IMR-90 (cell line): ENCODE measurements at regions not wholly inside any gene's neighbourhood (a gene's known extent, or its start where the extent isn't known, plus 50 kb on each side); places are given as distances from the start of the nearest gene placed in this dataset. TPM values are rescaled to one million over a fixed set of nuclear protein-coding genes. Genes with fewer than 3 reads are reported as not detected.

Experiments used
- ATAC-seq: fragments of 200-7000 bp; cut with Tn5 transposase; 2 replicates; pipeline ENCODE4 v1.9.1; 2020; ENCODE audit warnings: low read depth, mild to moderate bottlenecking, moderate library complexity
- BruUV-seq: library from RNA; stranded (reverse); fragments of 400-500 nt; replicated peaks from 2 replicates; lab custom pipeline; 2021; lab: Mats Ljungman, UMichigan
- CTCF ChIA-PET: fragments of 300-600 bp; formaldehyde crosslinking; extraction: SDS; loops from one replicate; lab custom pipeline; 2021; ENCODE audit warnings: antibody characterized with exemption; lab: Yijun Ruan, JAX
- POLR2A ChIA-PET: fragments of 300-600 bp; sonication (Branson Sonifier 250); formaldehyde crosslinking; loops from one replicate; lab custom pipeline; 2022; ENCODE audit warnings: antibody characterized with exemption; ENCODE audit not compliant: unreplicated experiment; lab: Charles Lee
- DNase-seq: peaks from one replicate; pipeline ENCODE4 v3.0.0; 2013
- H2AFZ ChIP-seq: replicated peaks from 2 replicates; pipeline ENCODE3; 2013; ENCODE audit warnings: low read length, mild to moderate bottlenecking; ENCODE audit not compliant: poor library complexity
- H2AK5ac ChIP-seq: 2 replicates; pipeline ENCODE4 v1.6.1; 2013; ENCODE audit warnings: low read depth, low read length, inconsistent platforms
- H2AK9ac ChIP-seq: replicated peaks from 2 replicates; pipeline ENCODE3; 2013; ENCODE audit warnings: mild to moderate bottlenecking, low read depth, low read length, moderate library complexity; ENCODE audit not compliant: poor library complexity
- H2BK120ac ChIP-seq: 2 replicates; pipeline ENCODE4 v1.6.1; 2013; ENCODE audit warnings: low read depth, low read length, inconsistent platforms
- H2BK15ac ChIP-seq: 3 replicates; pipeline ENCODE4 v1.6.1; 2013; ENCODE audit warnings: low read depth, low read length, inconsistent platforms
- H2BK20ac ChIP-seq: 2 replicates; pipeline ENCODE4 v1.6.1; 2013; ENCODE audit warnings: low read depth, mild to moderate bottlenecking, inconsistent platforms, low read length, moderate library complexity
- H2BK5ac ChIP-seq: 2 replicates; pipeline ENCODE4 v1.6.1; 2013; ENCODE audit warnings: mild to moderate bottlenecking, low read depth, low read length, inconsistent platforms; ENCODE audit not compliant: poor library complexity, severe bottlenecking
- H3K14ac ChIP-seq: replicated peaks from 2 replicates; pipeline ENCODE4 v1.6.1; 2013; ENCODE audit warnings: low read depth, low read length, inconsistent platforms
- H3K18ac ChIP-seq: 2 replicates; pipeline ENCODE4 v1.6.1; 2013; ENCODE audit warnings: low read depth, low read length, control low read depth
- H3K23ac ChIP-seq: 2 replicates; pipeline ENCODE4 v1.6.1; 2013; ENCODE audit warnings: low read depth, low read length, inconsistent platforms
- H3K27ac ChIP-seq: 2 replicates; pipeline ENCODE4 v1.5.1; 2013; ENCODE audit warnings: mild to moderate bottlenecking, control low read depth, low read length; ENCODE audit not compliant: insufficient read depth
- H3K27me3 ChIP-seq: 2 replicates; pipeline ENCODE4 v1.6.1; 2013; ENCODE audit warnings: low read length; ENCODE audit not compliant: control insufficient read depth, insufficient read depth
- H3K36me3 ChIP-seq: 2 replicates; pipeline ENCODE4 v1.6.1; 2013; ENCODE audit warnings: low read length, mixed read lengths; ENCODE audit not compliant: control insufficient read depth, insufficient read depth
- H3K4ac ChIP-seq: 2 replicates; pipeline ENCODE4 v1.6.1; 2013; ENCODE audit warnings: low read depth, low read length, inconsistent platforms
- H3K4me1 ChIP-seq: 2 replicates; pipeline ENCODE4 v1.6.1; 2013; ENCODE audit warnings: low read length, mixed read lengths; ENCODE audit not compliant: control insufficient read depth, insufficient read depth
- H3K4me2 ChIP-seq: 2 replicates; pipeline ENCODE4 v1.6.1; 2013; ENCODE audit warnings: low read depth, mild to moderate bottlenecking, control low read depth, low read length, moderate library complexity
- H3K4me3 ChIP-seq: 2 replicates; pipeline ENCODE4 v1.5.1; 2013; ENCODE audit warnings: low read depth, mild to moderate bottlenecking, control low read depth, low read length, moderate library complexity; ENCODE audit not compliant: insufficient read depth
- H3K56ac ChIP-seq: 2 replicates; pipeline ENCODE4 v1.6.1; 2013; ENCODE audit warnings: low read length, inconsistent platforms; ENCODE audit not compliant: insufficient read depth; ENCODE audit errors: extremely low read depth
- H3K79me1 ChIP-seq, 2 experiments: 2 replicates each; pipeline ENCODE4 v1.6.1; 2013; ENCODE audit warnings: low read length in 2 of 2, inconsistent platforms in 1 of 2, low read depth in 1 of 2
- H3K9ac ChIP-seq: 2 replicates; pipeline ENCODE4 v1.6.1; 2013; ENCODE audit warnings: low read depth, low read length, control low read depth
- H3K9me1 ChIP-seq: 2 replicates; pipeline ENCODE4 v1.6.1; 2013; ENCODE audit warnings: low read length, inconsistent platforms; ENCODE audit not compliant: insufficient read depth
- H3K9me3 ChIP-seq: 2 replicates; pipeline ENCODE4 v1.6.1; 2013; ENCODE audit warnings: low read length; ENCODE audit not compliant: control insufficient read depth, insufficient read depth
- H4K20me1 ChIP-seq: 2 replicates; pipeline ENCODE4 v1.6.1; 2013; ENCODE audit warnings: low read length, inconsistent platforms; ENCODE audit not compliant: insufficient read depth
- H4K5ac ChIP-seq: 2 replicates; pipeline ENCODE4 v1.6.1; 2013; ENCODE audit warnings: mild to moderate bottlenecking, low read depth, low read length, control low read depth
- H4K8ac ChIP-seq, 2 experiments: 2 replicates each; pipeline ENCODE4 v1.6.1; 2013; ENCODE audit warnings: low read depth in 2 of 2, low read length in 2 of 2, control low read depth in 1 of 2, inconsistent platforms in 1 of 2
- H4K91ac ChIP-seq: 2 replicates; pipeline ENCODE4 v1.6.1; 2013; ENCODE audit warnings: low read depth, low read length, inconsistent platforms; ENCODE audit not compliant: insufficient read depth
- BHLHE40 ChIP-seq: fragments of 150-350 bp; IDR thresholded peaks from 2 replicates; pipeline ENCODE4 v1.6.1; 2016; ENCODE audit warnings: mild to moderate bottlenecking, low read depth, low read length
- CEBPB ChIP-seq: IDR thresholded peaks from 2 replicates; pipeline ENCODE4 v1.6.1; 2012; ENCODE audit warnings: low read depth, low read length, improper control_type of control experiment
- MAZ ChIP-seq: IDR thresholded peaks from 2 replicates; pipeline ENCODE4 v1.6.1; 2012; ENCODE audit warnings: low read depth, mild to moderate bottlenecking, low read length, improper control_type of control experiment, moderate library complexity, borderline replicate concordance
- MXI1 ChIP-seq: IDR thresholded peaks from 2 replicates; pipeline ENCODE4 v1.6.1; 2012; ENCODE audit warnings: low read depth, mild to moderate bottlenecking, low read length, moderate library complexity, borderline replicate concordance
- RFX5 ChIP-seq: IDR thresholded peaks from 2 replicates; pipeline ENCODE4 v1.8.0; 2012; ENCODE audit warnings: low read depth, mild to moderate bottlenecking, low read length, moderate library complexity
- SMC3 ChIP-seq: fragments of 150-350 bp; IDR thresholded peaks from 2 replicates; pipeline ENCODE4 v1.6.1; 2016; ENCODE audit warnings: low read depth, mild to moderate bottlenecking, antibody characterized with exemption, low read length, moderate library complexity
- WGBS, 2 experiments: methylation state at CpG; one replicate each; pipeline versions ENCODE4 v1.1.5 to v1.1.7; 2013; ENCODE audit warnings: missing lambda C conversion rate in 2 of 2; ENCODE audit not compliant: insufficient read length in 1 of 2; ENCODE audit errors: extremely low coverage in 2 of 2; 5-methylcytosine and 5-hydroxymethylcytosine counted together
- dilution Hi-C: fragments of 300-500 bp; cut with HindIII; formaldehyde crosslinking; loops from one replicate; pipeline ENCODE4 v1.14.3; 2018; ENCODE audit warnings: low sequenced_read_pairs; ENCODE audit not compliant: unreplicated experiment
- in situ Hi-C: fragments of 300-500 bp; cut with MboI; formaldehyde crosslinking; loops from 3 replicates; pipeline ENCODE4 v1.14.3; 2019; ENCODE audit warnings: low sequenced_read_pairs, inconsistent platforms, mixed read lengths
- intact Hi-C: fragments of 100-400 bp; cut with micrococcal nuclease; formaldehyde crosslinking; loops from 2 replicates; pipeline ENCODE4 v1.10.0; 2022
- microRNA-seq, 2 experiments: library from miRNA; stranded (forward) in 1 of 2; unstranded in 1 of 2; fragments of 10-50 nt in 1 of 2; fragments of <30 nt in 1 of 2; gene quantifications in 1 of 2; microRNA quantifications in 1 of 2; one replicate each; pipeline versions ENCODE3 to v1.1.0; 2013 to 2020; ENCODE audit not compliant: insufficient read depth in 1 of 2, insufficient read length in 1 of 2, unreplicated experiment in 1 of 2
- small RNA-seq, 5 experiments: library from RNA; depleted of rRNA; stranded (forward); fragments of <200 nt; gene quantifications; one replicate each; pipeline ENCODE3, GENCODE V24; 2012
- TF ChIP-seq, protein P1 (sequence below): conservative IDR thresholded peaks from 2 replicates; pipeline ENCODE4 v1.5.1; 2012; ENCODE audit warnings: mild to moderate bottlenecking, low read depth, low read length, improper control_type of control experiment

GRCh38 chr13:87614276-87614675, 56.9 kb upstream of the SLITRK5 start:
- ChIA-PET POLR2A (no interaction called here), CTCF (no interaction called here)
- Histone ChIP-seq H2BK120ac (no peak overlapping the region), H3K27me3 (no peaks in the 10 kb centered on the region), H2BK5ac (no peak overlapping the region), H3K4me1 (no peaks in the 10 kb centered on the region), H4K91ac (no peak overlapping the region), H3K9me3 (no peaks in the 10 kb centered on the region), H4K8ac (no peak overlapping the region), H3K27ac (no peak overlapping the region), H3K9me1 (no peaks in the 10 kb centered on the region), H3K23ac (no peak overlapping the region), H3K4me3 (no peak overlapping the region), H3K9ac (no peak overlapping the region), H3K4ac (no peak overlapping the region), H2BK15ac (no peak overlapping the region), H2BK20ac (no peak overlapping the region), H3K79me1 (no peaks in the 10 kb centered on the region), H3K56ac (no peak overlapping the region), H3K36me3 (no peaks in the 10 kb centered on the region), H4K20me1 (no peaks in the 10 kb centered on the region), H3K14ac (no peak overlapping the region), H2AFZ (no peak overlapping the region), H3K4me2 (no peak overlapping the region), H3K18ac (no peak overlapping the region), H4K5ac (no peak overlapping the region), H2AK9ac (no peak overlapping the region), H2AK5ac (no peak overlapping the region)
- intact Hi-C loops, result no loop called here
- TF ChIP-seq RFX5, result no peak
- TF ChIP-seq SMC3, result no peak
- TF ChIP-seq CEBPB, result no peak
- TF ChIP-seq, protein P1, sequence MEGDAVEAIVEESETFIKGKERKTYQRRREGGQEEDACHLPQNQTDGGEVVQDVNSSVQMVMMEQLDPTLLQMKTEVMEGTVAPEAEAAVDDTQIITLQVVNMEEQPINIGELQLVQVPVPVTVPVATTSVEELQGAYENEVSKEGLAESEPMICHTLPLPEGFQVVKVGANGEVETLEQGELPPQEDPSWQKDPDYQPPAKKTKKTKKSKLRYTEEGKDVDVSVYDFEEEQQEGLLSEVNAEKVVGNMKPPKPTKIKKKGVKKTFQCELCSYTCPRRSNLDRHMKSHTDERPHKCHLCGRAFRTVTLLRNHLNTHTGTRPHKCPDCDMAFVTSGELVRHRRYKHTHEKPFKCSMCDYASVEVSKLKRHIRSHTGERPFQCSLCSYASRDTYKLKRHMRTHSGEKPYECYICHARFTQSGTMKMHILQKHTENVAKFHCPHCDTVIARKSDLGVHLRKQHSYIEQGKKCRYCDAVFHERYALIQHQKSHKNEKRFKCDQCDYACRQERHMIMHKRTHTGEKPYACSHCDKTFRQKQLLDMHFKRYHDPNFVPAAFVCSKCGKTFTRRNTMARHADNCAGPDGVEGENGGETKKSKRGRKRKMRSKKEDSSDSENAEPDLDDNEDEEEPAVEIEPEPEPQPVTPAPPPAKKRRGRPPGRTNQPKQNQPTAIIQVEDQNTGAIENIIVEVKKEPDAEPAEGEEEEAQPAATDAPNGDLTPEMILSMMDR, result no peak
- no peak for TF ChIP-seq MXI1
- TF ChIP-seq BHLHE40, result no peak
- no peak for TF ChIP-seq MAZ
- BruUV-seq, result no TSS peak
- DNase-seq (no peak), ATAC-seq (no peak)
- in situ Hi-C loops, result no loop called here
- dilution Hi-C loops, result no loop called here
- no CpG with 5 or more reads among the region's 2 CpGs for WGBS, 2 experiments

Small RNAs in the stretch of these regions (microRNA-seq; reads per million reads assigned to microRNA genes)
- gene UBBP5 (ENCODE audit: insufficient read depth, insufficient read length), result not detected

Small RNAs in the stretch of these regions (small RNA-seq; reads per million reads assigned to genes)
- gene UBBP5, result 0 reads per million in 5 experiments
